C4-2B (cell line): ENCODE measurements at regions not wholly inside any gene's neighbourhood (a gene's known extent, or its start where the extent isn't known, plus 50 kb on each side); places are given as distances from the start of the nearest gene placed in this dataset.

Experiments
- H3K27ac ChIP-seq: fragments of 450-650 bp; 2 replicates; pipeline ENCODE4 v1.5.1; 2017
- ZFX ChIP-seq: fragments of 450-650 bp; IDR thresholded peaks from 2 replicates; pipeline ENCODE4 v1.6.1; 2017
- TF ChIP-seq, protein P1 (sequence below): fragments of 450-650 bp; conservative IDR thresholded peaks from 2 replicates; pipeline ENCODE4 v1.5.1; 2017; ENCODE audit warnings: mild to moderate bottlenecking

DNA sequence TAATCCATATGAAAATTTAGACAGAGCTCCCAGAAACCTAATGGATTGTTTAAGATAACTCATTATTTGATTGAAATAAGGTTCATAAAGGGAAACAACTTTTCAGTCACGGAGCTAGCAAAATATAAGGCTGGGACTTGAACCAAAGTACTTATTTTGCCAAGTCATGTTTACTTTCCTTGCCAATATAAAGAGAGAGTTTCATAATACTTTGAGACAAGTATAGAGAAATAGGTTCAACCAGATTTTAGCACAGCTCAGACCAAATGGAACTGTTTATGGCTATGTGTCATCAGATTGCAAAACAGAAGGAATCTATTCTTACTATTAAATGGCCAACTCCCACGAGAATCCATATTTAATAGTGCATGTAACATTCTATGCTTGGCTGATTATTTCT is 1517.5 kb upstream of the TENM4 start:
- no peak overlapping the region for H3K27ac ChIP-seq

DNA sequence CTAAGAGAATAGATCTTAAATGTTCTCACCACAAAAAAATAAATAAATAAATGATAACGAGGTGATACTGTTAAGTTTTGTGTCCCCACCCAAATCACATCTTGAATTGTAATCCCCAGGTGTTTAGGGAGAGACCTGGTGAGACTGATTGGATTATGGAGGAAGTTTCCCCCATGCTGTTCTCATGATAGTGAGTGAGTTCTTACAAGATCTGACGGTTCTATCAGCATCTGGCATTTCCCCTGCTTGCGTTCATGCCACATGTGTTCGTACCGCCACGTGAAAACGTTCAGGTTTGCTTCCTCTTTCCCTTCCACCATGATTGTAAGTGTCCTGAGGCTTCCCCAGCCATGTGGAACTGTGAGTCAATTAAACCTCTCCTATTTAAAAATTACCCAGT is 1514.8 kb upstream of the TENM4 start:
- H3K27ac ChIP-seq: no peak overlapping the region
- TF ChIP-seq ZFX: no peak
- TF ChIP-seq, protein P1, sequence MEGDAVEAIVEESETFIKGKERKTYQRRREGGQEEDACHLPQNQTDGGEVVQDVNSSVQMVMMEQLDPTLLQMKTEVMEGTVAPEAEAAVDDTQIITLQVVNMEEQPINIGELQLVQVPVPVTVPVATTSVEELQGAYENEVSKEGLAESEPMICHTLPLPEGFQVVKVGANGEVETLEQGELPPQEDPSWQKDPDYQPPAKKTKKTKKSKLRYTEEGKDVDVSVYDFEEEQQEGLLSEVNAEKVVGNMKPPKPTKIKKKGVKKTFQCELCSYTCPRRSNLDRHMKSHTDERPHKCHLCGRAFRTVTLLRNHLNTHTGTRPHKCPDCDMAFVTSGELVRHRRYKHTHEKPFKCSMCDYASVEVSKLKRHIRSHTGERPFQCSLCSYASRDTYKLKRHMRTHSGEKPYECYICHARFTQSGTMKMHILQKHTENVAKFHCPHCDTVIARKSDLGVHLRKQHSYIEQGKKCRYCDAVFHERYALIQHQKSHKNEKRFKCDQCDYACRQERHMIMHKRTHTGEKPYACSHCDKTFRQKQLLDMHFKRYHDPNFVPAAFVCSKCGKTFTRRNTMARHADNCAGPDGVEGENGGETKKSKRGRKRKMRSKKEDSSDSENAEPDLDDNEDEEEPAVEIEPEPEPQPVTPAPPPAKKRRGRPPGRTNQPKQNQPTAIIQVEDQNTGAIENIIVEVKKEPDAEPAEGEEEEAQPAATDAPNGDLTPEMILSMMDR: no peak

More for the DNA sequence above, 1517.5 kb upstream of the TENM4 start:
- TF ChIP-seq, protein P1: no peak
- no peak for TF ChIP-seq ZFX

GRCh38 chr11:80948781-80949180 is 1508.0 kb upstream of the TENM4 start:
- TF ChIP-seq, protein P1: no peak
- no peak for TF ChIP-seq ZFX

DNA sequence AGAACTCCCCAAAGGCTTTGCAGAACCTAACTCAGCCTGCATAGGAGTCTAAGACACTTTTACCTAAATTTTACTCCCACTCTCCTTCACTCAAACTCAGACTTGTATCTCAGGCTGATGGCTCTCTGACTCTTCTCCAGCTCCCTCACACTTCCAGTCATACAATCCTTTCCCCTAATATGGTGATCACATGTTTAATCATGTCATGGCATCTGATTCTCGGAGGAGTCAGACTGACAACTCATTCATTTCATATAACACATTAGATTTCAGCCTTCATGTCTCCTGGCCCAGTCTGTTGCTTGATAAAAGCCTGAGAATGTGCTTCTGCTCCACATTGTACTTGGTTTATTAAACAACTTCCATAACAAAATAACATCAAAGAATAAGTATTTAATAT is 1503.9 kb upstream of the TENM4 start:
- no peak for TF ChIP-seq ZFX
- TF ChIP-seq, protein P1: no peak
- no peak overlapping the region for H3K27ac ChIP-seq

More at GRCh38 chr11:80948781-80949180, 1508.0 kb upstream of the TENM4 start:
- H3K27ac ChIP-seq: no peak overlapping the region

DNA sequence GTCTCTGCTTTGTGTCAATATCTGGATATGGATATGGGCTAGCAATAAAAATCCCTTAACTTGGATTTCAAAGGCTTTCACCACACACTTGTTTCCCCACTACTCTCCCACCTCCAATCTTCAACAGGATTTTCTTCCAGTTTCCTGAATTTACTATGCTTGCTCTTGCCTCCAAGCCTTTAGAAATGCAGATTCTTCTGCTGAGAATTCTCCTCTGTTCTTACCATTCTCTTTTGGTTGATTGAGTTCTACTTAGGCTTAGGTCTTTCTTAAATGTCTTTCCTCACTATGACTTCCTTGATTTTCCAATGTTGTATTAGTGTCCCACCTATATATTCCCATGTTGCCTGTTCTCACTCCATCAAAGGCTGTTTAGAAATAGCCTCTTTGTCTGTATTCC is 1502.4 kb upstream of the TENM4 start:
- H3K27ac ChIP-seq: no peak overlapping the region
- TF ChIP-seq ZFX: no peak
- TF ChIP-seq, protein P1: no peak

- H3K27ac ChIP-seq: no peak overlapping the region
- no peak for TF ChIP-seq ZFX
- TF ChIP-seq, protein P1: no peak
Observed at GRCh38 chr11:80937842-80938241, 1497.0 kb upstream of the TENM4 start.

GRCh38 chr11:80930038-80930437 is 1489.2 kb upstream of the TENM4 start:
- H3K27ac ChIP-seq: no peak overlapping the region
- TF ChIP-seq, protein P1: no peak
- TF ChIP-seq ZFX: no peak
